KOPT-K1 (cell line): ENCODE measurements at regions not wholly inside any gene's neighbourhood (a gene's known extent, or its start where the extent isn't known, plus 50 kb on each side); places are given as distances from the start of the nearest gene placed in this dataset.
"Not testable (repeated sequence)": the region's sequence is repeated elsewhere in the genome, so short reads cannot be mapped to it uniquely, and the experiment has no call there.

Source experiments
- H3K27ac ChIP-seq: fragments of 200-600 bp; sonication (generic); 2 replicates; pipeline ENCODE4 v1.5.1; 2016; ENCODE audit warnings: antibody characterized with exemption, mild to moderate bottlenecking, low read depth, low read length; ENCODE audit not compliant: poor library complexity, severe bottlenecking
- H3K36me3 ChIP-seq: fragments of 200-600 bp; sonication (generic); 2 replicates; pipeline ENCODE4 v1.5.1; 2017; ENCODE audit warnings: antibody characterized with exemption, mild to moderate bottlenecking, low read length, moderate library complexity; ENCODE audit not compliant: insufficient read depth
- H3K9me3 ChIP-seq: fragments of 200-600 bp; sonication (generic); 2 replicates; pipeline ENCODE4 v1.5.1; 2017; ENCODE audit warnings: antibody characterized with exemption, low read length, mild to moderate bottlenecking; ENCODE audit not compliant: insufficient read depth, poor library complexity, severe bottlenecking

DNA sequence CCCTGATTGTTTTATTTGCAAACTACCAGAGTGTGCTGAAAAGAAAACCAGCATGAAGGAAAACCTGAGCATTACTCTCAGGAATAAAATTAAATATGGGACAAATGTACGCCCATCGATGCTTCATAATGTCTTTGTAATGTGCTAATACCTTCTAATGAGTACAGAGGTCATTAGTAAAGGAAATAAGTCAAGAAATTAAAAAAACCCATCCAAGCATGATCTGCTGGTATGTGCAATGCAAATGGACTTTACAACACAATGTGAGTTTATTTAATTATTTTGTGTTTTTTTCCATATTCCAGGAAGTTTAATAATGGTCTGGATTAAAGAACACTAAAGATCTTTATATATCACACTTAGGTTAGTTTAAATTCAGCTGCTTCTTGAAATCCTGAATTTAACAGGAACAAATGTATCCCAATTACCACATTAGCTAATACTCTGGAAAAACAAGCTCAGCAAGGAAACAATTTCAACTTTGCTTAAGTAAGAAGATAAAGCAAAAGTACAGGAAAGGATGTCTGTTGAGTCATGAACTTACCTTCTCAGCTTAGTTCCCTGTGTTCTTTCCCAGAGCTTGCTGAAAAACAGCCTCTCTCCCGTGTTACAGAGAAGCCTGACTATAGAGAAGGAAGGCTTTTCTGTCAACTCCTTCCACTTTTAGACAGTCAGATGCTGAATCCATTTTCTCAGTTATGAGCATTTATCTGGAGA is 179.3 kb upstream of the TMEM260 start:
- Histone ChIP-seq H3K9me3 (peaks cover 11% of the 10 kb centered on the region), H3K36me3 (no peaks in the 10 kb centered on the region), H3K27ac (no peak overlapping the region)

DNA sequence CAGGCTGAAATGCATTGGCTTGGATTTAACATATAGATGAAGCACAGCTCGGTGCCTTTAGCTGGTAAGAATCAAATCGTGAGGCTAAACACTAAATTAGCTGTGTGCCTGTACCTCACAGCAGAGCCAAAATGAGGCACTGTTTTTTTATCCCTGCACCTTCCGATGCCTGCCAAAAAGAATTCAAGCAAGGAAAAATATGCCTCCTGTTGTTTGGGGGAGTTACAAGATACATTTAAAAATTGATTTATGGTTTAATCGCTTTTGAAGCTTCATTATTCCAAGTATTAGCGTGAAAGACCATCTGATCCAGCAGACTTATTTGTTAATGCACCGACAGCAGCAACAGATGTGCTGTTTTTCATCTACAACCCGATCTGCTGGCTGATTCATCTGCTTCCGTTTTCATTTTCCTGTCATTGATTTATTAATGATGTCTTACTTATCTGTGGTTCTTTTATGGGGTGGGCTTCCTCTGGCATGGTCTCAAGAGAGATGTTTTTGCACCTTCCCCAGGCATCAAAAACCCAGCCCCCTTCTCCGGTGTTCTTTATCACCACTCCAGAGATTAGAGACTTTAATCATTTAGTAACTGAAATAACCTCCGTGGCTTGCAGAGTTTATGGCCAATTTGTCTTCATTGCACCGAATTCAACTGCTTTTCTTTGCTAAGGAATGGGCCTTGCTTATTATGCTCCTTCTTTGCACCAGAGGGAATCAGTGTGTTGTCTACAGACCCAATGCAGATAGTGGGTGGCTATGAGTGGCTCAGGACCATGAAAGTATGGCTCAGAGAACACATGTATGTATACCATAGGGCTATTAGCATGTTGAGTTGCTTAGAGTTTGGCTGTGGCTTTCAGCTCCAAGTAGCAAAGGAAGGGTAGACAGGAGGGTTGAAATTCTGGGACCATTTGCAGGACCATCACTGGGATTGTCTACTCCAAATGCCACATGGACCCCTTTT is 166.8 kb upstream of the TMEM260 start:
- peaks cover 25% of the 10 kb centered on the region for H3K9me3 ChIP-seq
- H3K36me3 ChIP-seq = no peaks in the 10 kb centered on the region
- H3K27ac ChIP-seq = peak overlapping the region; percentile 85

DNA sequence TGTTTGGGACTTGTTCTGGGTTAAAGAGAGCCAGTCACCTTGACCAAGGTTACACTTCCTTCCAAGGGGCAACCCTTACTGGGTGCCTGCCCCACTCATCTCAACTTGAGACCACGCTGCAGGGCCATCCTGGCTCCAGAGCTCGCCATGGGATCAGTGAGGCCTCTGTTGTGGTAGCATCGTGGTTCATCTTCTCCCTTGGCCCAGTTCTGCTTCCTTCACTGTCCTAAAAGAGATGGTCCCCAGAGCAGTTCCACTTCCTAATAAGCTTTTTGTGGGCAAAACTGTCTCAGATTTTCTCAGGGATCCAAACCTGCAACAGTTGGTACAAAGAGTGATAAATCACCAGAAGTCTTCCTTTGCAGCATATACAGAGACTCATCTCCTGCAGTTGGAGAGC is 165.9 kb upstream of the TMEM260 start:
- no peaks in the 10 kb centered on the region for H3K36me3 ChIP-seq
- H3K27ac ChIP-seq = peak overlapping the region; percentile 85
- H3K9me3 ChIP-seq = peaks cover 16% of the 10 kb centered on the region

DNA sequence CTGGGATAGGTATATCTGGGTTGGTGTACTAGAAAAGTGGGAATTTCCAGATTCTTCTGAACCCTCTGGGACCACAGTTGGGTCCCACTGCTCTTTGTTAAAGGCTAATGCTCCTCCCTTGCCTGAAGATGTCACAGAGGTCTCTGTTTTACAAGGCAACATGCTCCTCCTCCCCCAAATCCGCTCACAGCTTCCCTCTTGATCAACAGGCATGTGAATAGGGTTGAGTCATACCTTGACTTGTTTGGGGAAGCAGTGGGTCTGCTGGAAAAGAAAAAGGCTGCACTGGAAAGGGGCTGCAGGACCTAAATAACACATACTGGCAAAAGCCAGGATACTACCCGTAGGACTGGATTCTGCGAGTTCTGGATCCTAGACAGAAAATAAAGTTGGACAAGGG is 165.4 kb upstream of the TMEM260 start:
- Histone ChIP-seq H3K36me3 (no peaks in the 10 kb centered on the region), H3K27ac (peak overlapping the region; percentile 85), H3K9me3 (peaks cover 12% of the 10 kb centered on the region)

DNA sequence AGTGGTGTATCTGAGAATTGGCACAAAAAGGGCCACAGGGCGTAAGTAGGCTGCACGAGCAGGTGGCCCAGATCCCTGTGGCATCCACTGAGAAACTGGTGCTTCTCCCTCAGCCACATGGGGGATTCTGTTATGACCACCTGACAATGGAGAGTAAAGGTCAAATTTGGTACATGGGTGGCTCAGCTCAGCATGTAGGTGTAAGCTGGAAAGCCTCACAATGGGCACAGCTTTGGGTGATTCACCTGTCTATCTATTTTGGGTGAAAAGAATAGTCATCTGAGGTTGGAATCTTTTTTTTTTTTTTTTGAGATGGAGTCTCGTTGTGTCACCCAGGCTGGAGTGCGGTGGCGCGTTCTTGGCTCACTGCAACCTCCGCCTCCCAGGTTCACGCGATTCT is 163.4 kb upstream of the TMEM260 start:
- no peak overlapping the region for H3K27ac ChIP-seq
- H3K9me3 ChIP-seq = no peaks in the 10 kb centered on the region
- H3K36me3 ChIP-seq = no peaks in the 10 kb centered on the region

DNA sequence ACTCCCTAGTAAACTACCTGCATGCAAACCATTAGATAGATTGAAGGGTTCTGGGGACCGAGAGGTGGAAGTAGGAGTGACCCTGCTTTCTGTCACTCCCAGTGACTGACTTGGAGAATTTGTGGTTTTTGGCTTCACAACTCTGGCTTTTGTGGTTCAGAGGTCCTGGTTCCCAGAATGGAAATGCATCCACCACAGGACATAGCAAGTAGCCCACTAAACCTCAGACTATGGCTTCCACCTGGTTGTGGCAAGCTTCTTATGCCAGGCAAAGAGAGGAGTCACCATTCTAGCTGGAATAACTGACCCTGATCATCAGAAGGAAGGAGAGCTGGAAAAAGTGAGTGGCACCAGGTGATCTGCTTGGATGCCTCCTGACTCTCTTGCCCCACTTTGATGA is 162.4 kb upstream of the TMEM260 start:
- Histone ChIP-seq H3K27ac (no peak overlapping the region), H3K36me3 (no peaks in the 10 kb centered on the region), H3K9me3 (no peaks in the 10 kb centered on the region)

DNA sequence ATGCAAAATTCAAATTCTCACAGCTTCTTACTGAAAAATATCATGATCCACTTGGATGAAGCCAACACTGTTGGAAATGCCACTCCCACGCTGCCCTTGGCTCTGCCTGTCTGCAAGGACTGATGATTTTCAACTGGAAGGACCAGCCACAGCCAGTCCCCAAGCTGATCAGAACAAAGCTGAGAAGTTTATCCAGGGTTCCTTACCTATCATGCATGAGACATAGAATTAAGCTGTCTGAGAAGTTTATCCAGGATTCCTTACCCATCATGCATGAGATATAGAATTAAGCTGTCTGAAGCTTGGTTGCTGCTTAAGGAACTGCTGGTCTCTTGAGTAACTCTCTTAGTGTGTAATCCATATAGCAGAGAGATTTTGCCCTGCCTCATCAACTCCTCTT is 159.8 kb upstream of the TMEM260 start:
- Histone ChIP-seq H3K36me3 (no peaks in the 10 kb centered on the region), H3K27ac (no peak overlapping the region), H3K9me3 (no peaks in the 10 kb centered on the region)

DNA sequence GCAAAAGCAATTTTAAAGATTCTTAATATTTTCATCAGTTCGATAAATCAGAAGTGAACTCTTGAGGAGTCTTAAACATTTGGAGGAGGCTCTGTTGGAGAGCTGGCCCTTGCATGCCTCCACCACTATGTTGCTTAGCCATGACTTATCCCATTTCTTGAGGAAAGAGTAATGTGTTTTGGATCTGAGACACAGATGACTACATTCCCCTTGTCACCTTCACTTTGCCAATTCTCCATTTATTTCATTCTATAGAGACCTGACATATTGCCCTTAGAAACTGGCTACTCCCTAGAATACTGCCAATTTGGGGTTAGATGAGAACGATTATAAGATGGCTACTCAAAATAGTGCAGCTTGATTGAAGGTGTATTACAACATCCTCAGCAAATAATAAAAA is 157.4 kb upstream of the TMEM260 start:
- H3K36me3 ChIP-seq = no peaks in the 10 kb centered on the region

DNA sequence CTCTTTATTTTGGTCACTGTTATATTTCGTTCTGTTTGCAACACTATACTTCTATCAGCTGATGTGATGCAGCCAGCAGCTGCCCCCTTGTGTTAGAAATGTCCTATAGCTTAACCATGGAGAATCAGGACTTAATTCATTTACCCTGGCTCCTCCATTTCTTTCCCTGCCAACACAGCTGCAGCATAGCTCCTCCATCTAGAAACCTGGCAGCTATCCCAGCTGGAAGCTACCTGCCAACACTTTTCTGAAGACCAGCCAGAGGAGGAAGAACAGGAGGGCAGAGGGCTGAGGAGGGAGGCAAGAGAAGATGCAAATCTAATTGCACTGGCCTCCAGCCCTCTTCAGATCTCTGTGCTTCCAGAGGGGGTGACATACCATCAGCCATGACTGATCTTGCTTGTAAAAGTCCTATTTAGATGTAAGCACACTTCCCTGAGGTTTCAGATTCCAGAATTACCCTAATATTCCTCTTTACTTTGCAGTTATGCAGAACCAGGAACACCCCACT is 156.8 kb upstream of the TMEM260 start:
- H3K9me3 ChIP-seq = no peaks in the 10 kb centered on the region
- H3K36me3 ChIP-seq = no peaks in the 10 kb centered on the region
- no peak overlapping the region for H3K27ac ChIP-seq

More for the DNA sequence above, 157.4 kb upstream of the TMEM260 start:
- no peaks in the 10 kb centered on the region for H3K9me3 ChIP-seq
- H3K27ac ChIP-seq = no peak overlapping the region

DNA sequence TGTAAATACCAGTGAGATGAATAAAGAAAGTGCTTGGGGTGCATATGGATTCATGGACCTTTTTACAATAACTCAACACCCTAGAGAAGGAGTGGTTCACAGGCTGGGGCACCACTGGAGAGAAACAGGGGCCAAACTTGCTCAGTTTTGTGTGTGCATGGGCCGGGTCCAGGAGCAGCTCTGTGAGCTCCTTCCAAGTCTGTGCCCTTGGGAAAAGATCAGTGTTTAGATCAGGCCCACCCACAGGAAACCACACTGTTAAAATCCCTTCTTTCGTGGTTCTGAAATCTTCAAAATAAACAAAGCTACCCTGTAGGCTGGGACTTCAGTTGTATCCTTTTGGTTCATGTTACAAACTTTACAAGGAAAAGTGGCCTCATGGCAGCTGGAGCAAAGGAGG is 156.1 kb upstream of the TMEM260 start:
- no peak overlapping the region for H3K27ac ChIP-seq
- no peaks in the 10 kb centered on the region for H3K9me3 ChIP-seq

DNA sequence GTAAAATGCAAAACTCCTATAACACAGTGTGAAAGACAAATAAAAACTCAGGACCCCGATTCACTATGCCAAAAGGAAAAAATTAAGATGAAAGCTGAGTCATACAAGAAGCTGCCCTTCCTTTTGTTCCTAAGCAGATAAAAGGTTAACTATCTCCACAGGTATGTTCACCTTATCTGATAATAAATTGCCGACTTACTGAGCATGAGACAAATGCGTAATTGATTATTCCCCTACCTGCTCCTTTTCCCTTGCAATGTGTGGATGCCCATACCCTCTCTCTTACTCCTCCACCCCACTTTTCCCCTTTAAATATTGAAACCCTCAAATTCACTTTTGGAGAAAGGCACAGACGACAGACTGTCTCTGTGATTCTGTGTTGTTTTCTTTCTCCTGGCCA is 148.6 kb upstream of the TMEM260 start:
- Histone ChIP-seq H3K9me3 (no peaks in the 10 kb centered on the region), H3K36me3 (no peaks in the 10 kb centered on the region), H3K27ac (no peak overlapping the region)

More for the DNA sequence above, 156.1 kb upstream of the TMEM260 start:
- H3K36me3 ChIP-seq = no peaks in the 10 kb centered on the region

DNA sequence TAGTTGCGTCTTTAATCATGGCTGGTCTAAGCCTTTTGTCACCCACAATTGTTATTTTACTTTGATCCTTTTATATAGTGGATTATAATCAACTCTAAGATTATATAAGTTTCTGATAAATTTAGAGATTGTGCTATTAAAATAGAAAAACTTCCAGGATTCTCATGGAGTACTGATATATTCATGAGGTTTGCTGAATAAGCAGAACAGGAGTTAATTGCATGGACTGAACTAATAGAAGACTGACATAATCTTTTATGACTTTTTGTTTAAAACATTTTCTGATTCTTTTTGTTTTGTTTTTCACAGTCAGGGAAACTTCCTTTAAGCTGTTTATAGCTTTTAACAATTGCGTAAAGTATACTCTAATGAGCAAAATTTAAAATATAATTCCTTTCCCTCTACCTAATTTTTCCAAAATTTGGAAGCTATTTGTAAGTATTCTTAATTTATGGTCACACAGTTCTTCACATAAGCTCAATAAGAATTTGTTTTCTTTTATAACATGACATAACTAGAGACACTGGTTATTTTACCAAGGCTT is 129.9 kb upstream of the TMEM260 start:
- Histone ChIP-seq H3K27ac (no peak overlapping the region), H3K9me3 (peaks cover 23% of the 10 kb centered on the region), H3K36me3 (no peaks in the 10 kb centered on the region)

DNA sequence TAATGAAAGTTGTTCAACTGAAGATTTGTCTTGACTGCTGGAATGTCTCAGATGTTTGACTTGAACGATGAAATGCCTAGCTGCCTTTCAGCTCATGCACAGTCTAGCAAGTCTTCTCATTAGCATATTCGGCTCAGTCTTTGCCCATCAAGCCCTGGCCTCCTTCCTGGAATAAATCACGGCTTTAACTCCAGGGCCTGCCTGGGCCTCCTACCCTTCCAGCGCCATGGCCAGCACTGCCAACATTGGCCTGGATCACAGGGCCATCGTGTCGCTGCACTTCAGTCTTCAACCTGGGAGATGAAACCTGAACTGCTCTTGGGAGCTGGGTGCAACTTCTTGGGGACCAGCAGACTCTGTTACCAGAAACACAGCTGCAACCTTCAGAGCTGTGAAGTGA is 126.7 kb upstream of the TMEM260 start:
- Histone ChIP-seq H3K27ac (no peak overlapping the region), H3K9me3 (peaks cover 23% of the 10 kb centered on the region), H3K36me3 (no peaks in the 10 kb centered on the region)

DNA sequence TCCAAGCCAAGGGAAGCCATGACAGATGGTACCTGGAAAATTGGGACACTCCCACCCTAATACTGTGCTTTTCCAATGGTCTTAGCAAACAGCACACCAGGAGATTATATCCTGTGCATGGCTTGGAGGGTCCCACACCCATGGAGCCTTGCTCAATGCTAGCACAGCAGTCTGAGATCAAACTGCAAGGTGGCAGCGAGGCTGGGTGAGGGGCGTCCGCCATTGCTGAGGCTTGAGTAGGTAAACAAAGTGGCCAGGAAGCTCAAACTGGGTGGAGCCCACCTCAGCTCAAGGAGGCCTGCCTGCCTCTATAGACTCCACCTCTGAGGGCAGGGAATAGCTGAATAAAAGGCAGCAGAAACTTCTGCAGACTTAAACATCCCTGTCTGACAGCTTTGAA is 124.9 kb upstream of the TMEM260 start:
- H3K27ac ChIP-seq, H3K9me3 ChIP-seq, H3K36me3 ChIP-seq: not testable (repeated sequence)

DNA sequence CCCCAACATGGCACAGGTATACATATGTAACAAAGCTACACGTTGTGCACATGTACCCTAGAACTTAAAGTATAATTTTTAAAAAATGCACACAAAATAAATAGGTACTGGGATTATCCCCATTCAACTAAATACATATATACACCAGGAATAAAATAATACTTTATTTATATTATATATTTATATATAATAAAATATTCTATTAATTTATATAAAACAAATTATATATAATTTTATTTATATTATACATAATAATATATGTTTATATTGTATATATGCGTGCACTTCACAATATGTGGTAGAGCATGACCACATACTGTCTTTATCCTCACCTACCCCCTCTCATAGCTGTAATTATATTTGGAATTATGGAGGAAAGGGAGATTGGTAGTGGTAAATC is 119.1 kb upstream of the TMEM260 start:
- Histone ChIP-seq H3K27ac (no peak overlapping the region), H3K36me3 (no peaks in the 10 kb centered on the region), H3K9me3 (no peaks in the 10 kb centered on the region)
